HG03342 (cell line): ENCODE measurements at regions not wholly inside any gene's neighbourhood (a gene's known extent, or its start where the extent isn't known, plus 50 kb on each side); places are given as distances from the start of the nearest gene placed in this dataset.

Source experiments
- ATAC-seq: cut with Tn5 transposase; IDR thresholded peaks from one replicate; pipeline ENCODE4 v1.9.1; 2021; ENCODE audit warnings: mild to moderate bottlenecking, moderate library complexity; ENCODE audit not compliant: unreplicated experiment

- ATAC-seq, result no peak
These were observed 1284.1 kb upstream of the NXPH2 start for GRCh38 chr2:140064243-140064642.

GRCh38 chr2:140063356-140063755 lies 1283.2 kb upstream of the NXPH2 start:
- ATAC-seq, result no peak

GRCh38 chr2:140061240-140061639 lies 1281.0 kb upstream of the NXPH2 start:
- no peak for ATAC-seq

- no peak for ATAC-seq
These were observed 1277.7 kb upstream of the NXPH2 start for GRCh38 chr2:140057928-140058327.

GRCh38 chr2:140041811-140042210 lies 1261.6 kb upstream of the NXPH2 start:
- ATAC-seq, result no peak

GRCh38 chr2:140041239-140041638 lies 1261.0 kb upstream of the NXPH2 start:
- no peak for ATAC-seq

GRCh38 chr2:140033638-140034037 lies 1253.4 kb upstream of the NXPH2 start:
- no peak for ATAC-seq

GRCh38 chr2:140027966-140028365 lies 1247.8 kb upstream of the NXPH2 start:
- no peak for ATAC-seq

GRCh38 chr2:140027320-140027719 lies 1247.1 kb upstream of the NXPH2 start:
- ATAC-seq, result no peak

GRCh38 chr2:140023291-140023690 lies 1243.1 kb upstream of the NXPH2 start:
- no peak for ATAC-seq

- no peak for ATAC-seq
These were observed 1238.4 kb upstream of the NXPH2 start for GRCh38 chr2:140018541-140018940.

- ATAC-seq, result no peak
These were observed 1234.0 kb upstream of the NXPH2 start for GRCh38 chr2:140014204-140014546.

GRCh38 chr2:140013545-140014203 lies 1233.5 kb upstream of the NXPH2 start:
- ATAC-seq, result no peak

GRCh38 chr2:140011287-140011686 lies 1231.1 kb upstream of the NXPH2 start:
- no peak for ATAC-seq

- ATAC-seq, result no peak
These were observed 1221.9 kb upstream of the NXPH2 start for GRCh38 chr2:140002110-140002509.

GRCh38 chr2:139992711-139993345 lies 1212.6 kb upstream of the NXPH2 start:
- no peak for ATAC-seq

GRCh38 chr2:139992078-139992477 lies 1211.9 kb upstream of the NXPH2 start:
- no peak for ATAC-seq

GRCh38 chr2:139990646-139991335 lies 1210.6 kb upstream of the NXPH2 start:
- ATAC-seq, result no peak

- ATAC-seq, result no peak
These were observed 1189.1 kb upstream of the NXPH2 start for GRCh38 chr2:139969323-139969722.

GRCh38 chr2:139968588-139968987 lies 1188.4 kb upstream of the NXPH2 start:
- ATAC-seq, result no peak

GRCh38 chr2:139967665-139968064 lies 1187.5 kb upstream of the NXPH2 start:
- ATAC-seq, result no peak

- no peak for ATAC-seq
These were observed 1184.7 kb upstream of the NXPH2 start for GRCh38 chr2:139964721-139965440.
